K562 (cell line): ENCODE measurements at regions not wholly inside any gene's neighbourhood (a gene's known extent, or its start where the extent isn't known, plus 50 kb on each side); places are given as distances from the start of the nearest gene placed in this dataset.

Experiments
- ARNT ChIP-seq, 2 experiments: fragments of 450-650 bp; IDR thresholded peaks; 2 replicates each; pipeline ENCODE4 v1.6.1; 2016; ENCODE audit warnings: mild to moderate bottlenecking in 1 of 2
- CBX2 ChIP-seq: fragments of 200-600 bp; sonication (generic); IDR thresholded peaks from one replicate; pipeline ENCODE4 v1.6.1; 2012; ENCODE audit warnings: mild to moderate bottlenecking, low read length, inconsistent platforms; ENCODE audit not compliant: insufficient read depth, poor library complexity, severe bottlenecking
- DMBX1 ChIP-seq: fragments of 250-450 bp; sonication (Bioruptor Pico); IDR thresholded peaks from 2 replicates; pipeline ENCODE4 v1.8.0; 2022; ENCODE audit warnings: inconsistent platforms, mild to moderate bottlenecking, moderate library complexity, borderline replicate concordance
- GATAD2B ChIP-seq: fragments of 450-650 bp; IDR thresholded peaks from 2 replicates; pipeline ENCODE4 v1.6.1; 2017; ENCODE audit warnings: mild to moderate bottlenecking, borderline replicate concordance
- KDM1A ChIP-seq, 2 experiments: fragments of 450-650 bp; IDR thresholded peaks; 2 replicates each; pipeline ENCODE4 v1.6.1; 2016; ENCODE audit warnings: mild to moderate bottlenecking in 2 of 2
- PTBP1 ChIP-seq: fragments of 200-400 bp; formaldehyde crosslinking; IDR thresholded peaks from 2 replicates; pipeline ENCODE4 v1.6.1; 2017; ENCODE audit warnings: low read depth, low read length
- SMARCB1 ChIP-seq: IDR thresholded peaks from 2 replicates; pipeline ENCODE4 v1.6.1; 2011; ENCODE audit warnings: improper control_type of control experiment, low read depth; ENCODE audit not compliant: insufficient read length
- XRCC3 ChIP-seq: fragments of 450-650 bp; IDR thresholded peaks from 2 replicates; pipeline ENCODE4 v1.6.1; 2017; ENCODE audit warnings: mild to moderate bottlenecking, moderate library complexity
- YY1 ChIP-seq, 3 experiments: IDR thresholded peaks; 2 replicates each; pipeline ENCODE4 v1.6.1; 2011; ENCODE audit warnings: low read length in 2 of 3, mild to moderate bottlenecking in 2 of 3, moderate library complexity in 2 of 3, borderline replicate concordance in 1 of 3, control low read depth in 1 of 3, low read depth in 1 of 3; ENCODE audit not compliant: insufficient read depth in 3 of 3, insufficient replicate concordance in 2 of 3, control insufficient read depth in 1 of 3, insufficient read length in 1 of 3; ENCODE audit errors: extremely low read depth in 1 of 3
- ZFP30 ChIP-seq: fragments of 250-450 bp; sonication (Bioruptor Pico); IDR thresholded peaks from 2 replicates; pipeline ENCODE4 v1.8.0; 2022; ENCODE audit warnings: moderate library complexity, mild to moderate bottlenecking, inconsistent platforms, borderline replicate concordance
- ZNF354B ChIP-seq: fragments of 250-450 bp; sonication (Bioruptor Pico); IDR thresholded peaks from 2 replicates; pipeline ENCODE4 v1.4.0; 2020
- ZNF41 ChIP-seq: fragments of 250-450 bp; sonication (Bioruptor Pico); conservative IDR thresholded peaks from 2 replicates; pipeline ENCODE4 v1.4.0; 2020; ENCODE audit warnings: mild to moderate bottlenecking
- ZNF431 ChIP-seq: sonication (generic); formaldehyde crosslinking; IDR thresholded peaks from 2 replicates; pipeline ENCODE4 v1.8.0; 2022; ENCODE audit warnings: mild to moderate bottlenecking, missing genetic modification reagents
- TF ChIP-seq, protein P1 (sequence below): sonication (generic); formaldehyde crosslinking; IDR thresholded peaks from 2 replicates; pipeline ENCODE4 v1.8.1; 2023; ENCODE audit warnings: mild to moderate bottlenecking, missing genetic modification reagents
- TF ChIP-seq, protein P2 (sequence below): fragments of 450-650 bp; formaldehyde crosslinking; IDR thresholded peaks from 2 replicates; pipeline ENCODE4 v1.4.0; 2022; ENCODE audit warnings: missing genetic modification characterization
- TF ChIP-seq, protein P3 (sequence below): fragments of 200-800 bp; sonication (Bioruptor generic); IDR thresholded peaks from 2 replicates; pipeline ENCODE4 v1.6.1; 2017; ENCODE audit warnings: missing genetic modification characterization, missing compliant biosample characterization
- TF ChIP-seq, protein P4 (sequence below): fragments of 200-800 bp; sonication (Bioruptor generic); IDR thresholded peaks from 2 replicates; pipeline ENCODE4 v1.6.1; 2016; ENCODE audit warnings: missing genetic modification characterization, missing compliant biosample characterization

GRCh38 chr7:86995052-86995725, 64.3 kb downstream of the ELAPOR2 start (continued):
- TF ChIP-seq, protein P1, sequence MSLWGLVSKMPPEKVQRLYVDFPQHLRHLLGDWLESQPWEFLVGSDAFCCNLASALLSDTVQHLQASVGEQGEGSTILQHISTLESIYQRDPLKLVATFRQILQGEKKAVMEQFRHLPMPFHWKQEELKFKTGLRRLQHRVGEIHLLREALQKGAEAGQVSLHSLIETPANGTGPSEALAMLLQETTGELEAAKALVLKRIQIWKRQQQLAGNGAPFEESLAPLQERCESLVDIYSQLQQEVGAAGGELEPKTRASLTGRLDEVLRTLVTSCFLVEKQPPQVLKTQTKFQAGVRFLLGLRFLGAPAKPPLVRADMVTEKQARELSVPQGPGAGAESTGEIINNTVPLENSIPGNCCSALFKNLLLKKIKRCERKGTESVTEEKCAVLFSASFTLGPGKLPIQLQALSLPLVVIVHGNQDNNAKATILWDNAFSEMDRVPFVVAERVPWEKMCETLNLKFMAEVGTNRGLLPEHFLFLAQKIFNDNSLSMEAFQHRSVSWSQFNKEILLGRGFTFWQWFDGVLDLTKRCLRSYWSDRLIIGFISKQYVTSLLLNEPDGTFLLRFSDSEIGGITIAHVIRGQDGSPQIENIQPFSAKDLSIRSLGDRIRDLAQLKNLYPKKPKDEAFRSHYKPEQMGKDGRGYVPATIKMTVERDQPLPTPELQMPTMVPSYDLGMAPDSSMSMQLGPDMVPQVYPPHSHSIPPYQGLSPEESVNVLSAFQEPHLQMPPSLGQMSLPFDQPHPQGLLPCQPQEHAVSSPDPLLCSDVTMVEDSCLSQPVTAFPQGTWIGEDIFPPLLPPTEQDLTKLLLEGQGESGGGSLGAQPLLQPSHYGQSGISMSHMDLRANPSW (CRISPR knock-in tag): no peak
- no peak for TF ChIP-seq XRCC3
- no peak for TF ChIP-seq CBX2
- no peak for TF ChIP-seq ZNF41 (CRISPR knock-in tag)
- TF ChIP-seq ZFP30 (CRISPR knock-in tag): no peak
- no peak for TF ChIP-seq PTBP1
- no peak for TF ChIP-seq ARNT (IDR thresholded peaks at IDR 0.05)
- no peak for TF ChIP-seq GATAD2B
- no peak for TF ChIP-seq ZNF354B (CRISPR knock-in tag)
- no peak for TF ChIP-seq SMARCB1
- 0 out of 2 replicates have a peak, but pooled peaks have one; percentile 35 for TF ChIP-seq DMBX1
- TF ChIP-seq, protein P2, sequence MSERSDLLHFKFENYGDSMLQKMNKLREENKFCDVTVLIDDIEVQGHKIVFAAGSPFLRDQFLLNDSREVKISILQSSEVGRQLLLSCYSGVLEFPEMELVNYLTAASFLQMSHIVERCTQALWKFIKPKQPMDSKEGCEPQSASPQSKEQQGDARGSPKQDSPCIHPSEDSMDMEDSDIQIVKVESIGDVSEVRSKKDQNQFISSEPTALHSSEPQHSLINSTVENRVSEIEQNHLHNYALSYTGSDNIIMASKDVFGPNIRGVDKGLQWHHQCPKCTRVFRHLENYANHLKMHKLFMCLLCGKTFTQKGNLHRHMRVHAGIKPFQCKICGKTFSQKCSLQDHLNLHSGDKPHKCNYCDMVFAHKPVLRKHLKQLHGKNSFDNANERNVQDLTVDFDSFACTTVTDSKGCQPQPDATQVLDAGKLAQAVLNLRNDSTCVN (CRISPR knock-in tag): no peak
- TF ChIP-seq YY1 (IDR thresholded peaks at IDR 0.05; ENCODE audit: borderline replicate concordance in 1 of 3, control insufficient read depth in 1 of 3, extremely low read depth in 1 of 3, insufficient read depth in 3 of 3, insufficient read length in 1 of 3, insufficient replicate concordance in 2 of 3, low read depth in 1 of 3, low read length in 2 of 3): no peak
- TF ChIP-seq ZNF431 (CRISPR knock-in tag): no peak
- no peak for TF ChIP-seq KDM1A (IDR thresholded peaks at IDR 0.05)
- TF ChIP-seq, protein P3, sequence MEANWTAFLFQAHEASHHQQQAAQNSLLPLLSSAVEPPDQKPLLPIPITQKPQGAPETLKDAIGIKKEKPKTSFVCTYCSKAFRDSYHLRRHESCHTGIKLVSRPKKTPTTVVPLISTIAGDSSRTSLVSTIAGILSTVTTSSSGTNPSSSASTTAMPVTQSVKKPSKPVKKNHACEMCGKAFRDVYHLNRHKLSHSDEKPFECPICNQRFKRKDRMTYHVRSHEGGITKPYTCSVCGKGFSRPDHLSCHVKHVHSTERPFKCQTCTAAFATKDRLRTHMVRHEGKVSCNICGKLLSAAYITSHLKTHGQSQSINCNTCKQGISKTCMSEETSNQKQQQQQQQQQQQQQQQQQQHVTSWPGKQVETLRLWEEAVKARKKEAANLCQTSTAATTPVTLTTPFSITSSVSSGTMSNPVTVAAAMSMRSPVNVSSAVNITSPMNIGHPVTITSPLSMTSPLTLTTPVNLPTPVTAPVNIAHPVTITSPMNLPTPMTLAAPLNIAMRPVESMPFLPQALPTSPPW: no peak
- TF ChIP-seq, protein P4, sequence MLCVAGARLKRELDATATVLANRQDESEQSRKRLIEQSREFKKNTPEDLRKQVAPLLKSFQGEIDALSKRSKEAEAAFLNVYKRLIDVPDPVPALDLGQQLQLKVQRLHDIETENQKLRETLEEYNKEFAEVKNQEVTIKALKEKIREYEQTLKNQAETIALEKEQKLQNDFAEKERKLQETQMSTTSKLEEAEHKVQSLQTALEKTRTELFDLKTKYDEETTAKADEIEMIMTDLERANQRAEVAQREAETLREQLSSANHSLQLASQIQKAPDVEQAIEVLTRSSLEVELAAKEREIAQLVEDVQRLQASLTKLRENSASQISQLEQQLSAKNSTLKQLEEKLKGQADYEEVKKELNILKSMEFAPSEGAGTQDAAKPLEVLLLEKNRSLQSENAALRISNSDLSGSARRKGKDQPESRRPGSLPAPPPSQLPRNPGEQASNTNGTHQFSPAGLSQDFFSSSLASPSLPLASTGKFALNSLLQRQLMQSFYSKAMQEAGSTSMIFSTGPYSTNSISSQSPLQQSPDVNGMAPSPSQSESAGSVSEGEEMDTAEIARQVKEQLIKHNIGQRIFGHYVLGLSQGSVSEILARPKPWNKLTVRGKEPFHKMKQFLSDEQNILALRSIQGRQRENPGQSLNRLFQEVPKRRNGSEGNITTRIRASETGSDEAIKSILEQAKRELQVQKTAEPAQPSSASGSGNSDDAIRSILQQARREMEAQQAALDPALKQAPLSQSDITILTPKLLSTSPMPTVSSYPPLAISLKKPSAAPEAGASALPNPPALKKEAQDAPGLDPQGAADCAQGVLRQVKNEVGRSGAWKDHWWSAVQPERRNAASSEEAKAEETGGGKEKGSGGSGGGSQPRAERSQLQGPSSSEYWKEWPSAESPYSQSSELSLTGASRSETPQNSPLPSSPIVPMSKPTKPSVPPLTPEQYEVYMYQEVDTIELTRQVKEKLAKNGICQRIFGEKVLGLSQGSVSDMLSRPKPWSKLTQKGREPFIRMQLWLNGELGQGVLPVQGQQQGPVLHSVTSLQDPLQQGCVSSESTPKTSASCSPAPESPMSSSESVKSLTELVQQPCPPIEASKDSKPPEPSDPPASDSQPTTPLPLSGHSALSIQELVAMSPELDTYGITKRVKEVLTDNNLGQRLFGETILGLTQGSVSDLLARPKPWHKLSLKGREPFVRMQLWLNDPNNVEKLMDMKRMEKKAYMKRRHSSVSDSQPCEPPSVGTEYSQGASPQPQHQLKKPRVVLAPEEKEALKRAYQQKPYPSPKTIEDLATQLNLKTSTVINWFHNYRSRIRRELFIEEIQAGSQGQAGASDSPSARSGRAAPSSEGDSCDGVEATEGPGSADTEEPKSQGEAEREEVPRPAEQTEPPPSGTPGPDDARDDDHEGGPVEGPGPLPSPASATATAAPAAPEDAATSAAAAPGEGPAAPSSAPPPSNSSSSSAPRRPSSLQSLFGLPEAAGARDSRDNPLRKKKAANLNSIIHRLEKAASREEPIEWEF (CRISPR knock-in tag): no peak
